ENCODE measurements at regions not wholly inside any gene's neighbourhood (a gene's known extent, or its start where the extent isn't known, plus 50 kb on each side); places are given as distances from the start of the nearest gene placed in this dataset.

DNA sequence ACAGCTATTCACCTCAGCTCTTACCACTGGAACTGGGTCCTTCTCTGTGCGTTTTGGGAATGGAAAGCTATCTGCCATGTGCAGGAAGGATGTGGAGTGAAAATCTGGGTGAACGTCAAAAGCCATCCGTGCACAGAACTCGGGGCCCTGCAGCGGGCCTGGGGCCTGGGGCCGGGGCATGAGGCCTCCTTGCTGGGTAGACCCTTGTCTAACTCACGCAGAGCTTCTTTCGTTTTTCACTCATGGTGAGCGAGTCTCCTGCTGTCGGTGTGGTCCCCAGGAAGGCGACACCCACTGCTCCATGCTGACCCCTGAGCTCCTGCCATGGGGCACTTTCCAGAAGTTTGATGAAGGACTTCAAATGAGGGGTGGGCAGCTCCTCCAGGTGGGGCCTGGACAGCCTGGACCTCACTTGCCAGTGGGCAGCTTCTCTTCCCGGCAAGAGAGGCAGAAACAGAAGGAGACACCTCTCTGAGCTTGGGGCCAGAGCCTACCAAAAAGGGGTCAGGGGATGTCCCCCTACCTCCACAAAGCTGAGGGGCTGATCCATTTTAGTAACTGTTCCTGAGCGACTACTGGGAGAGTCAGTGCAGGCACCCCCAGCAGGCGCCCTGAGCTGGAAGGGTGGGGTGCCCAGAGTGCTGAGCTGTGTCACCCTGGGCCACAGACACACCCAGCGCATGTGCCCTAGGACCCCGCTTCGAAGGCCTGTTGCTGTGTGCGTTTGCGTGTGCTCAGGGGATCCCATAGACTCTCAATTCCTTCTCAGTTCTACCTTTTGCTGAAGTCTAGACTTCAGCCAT is 117.7 kb upstream of the HDAC4 start:
- TF ChIP-seq CTCF (IDR thresholded peaks at IDR 0.05): no peak
- TF ChIP-seq POLR2A (IDR thresholded peaks at IDR 0.05): no peak

Measured in tibial nerve (tissue), 3 donors.